ENCODE measurements at regions not wholly inside any gene's neighbourhood (a gene's known extent, or its start where the extent isn't known, plus 50 kb on each side); places are given as distances from the start of the nearest gene placed in this dataset.

GRCh38 chr4:126221282-126221681 is 906.5 kb downstream of the FAT4 start:
- no peak for TF ChIP-seq CTCF (IDR thresholded peaks at IDR 0.05; ENCODE audit: borderline replicate concordance, extremely low read depth, low read length, poor library complexity, severe bottlenecking)
- no peak for TF ChIP-seq EZH2 (IDR thresholded peaks at IDR 0.05; ENCODE audit: borderline replicate concordance, low read depth, low read length, severe bottlenecking)
